CD4-positive, alpha-beta T cell (primary cell): ENCODE measurements at regions not wholly inside any gene's neighbourhood (a gene's known extent, or its start where the extent isn't known, plus 50 kb on each side); places are given as distances from the start of the nearest gene placed in this dataset.

Experiments used
- ATAC-seq: fragments of 200-7000 bp; cut with Tn5 transposase; one replicate; pipeline ENCODE4 v1.10.0; 2022; ENCODE audit warnings: mild to moderate bottlenecking; ENCODE audit not compliant: poor library complexity
- CTCF ChIA-PET: fragments of 350-600 bp; sonication (Branson Sonifier 250); formaldehyde crosslinking; loops from one replicate; lab custom pipeline; 2021; ENCODE audit warnings: antibody characterized with exemption, inconsistent platforms; lab: Charles Lee
- POLR2A ChIA-PET: fragments of 350-600 bp; sonication (Branson Sonifier 250); formaldehyde crosslinking; loops from one replicate; lab custom pipeline; 2021; ENCODE audit warnings: antibody characterized with exemption, inconsistent platforms; lab: Charles Lee
- DNase-seq, 14 experiments: peaks; one replicate each; pipeline ENCODE4 v3.0.0-alpha.2; 2013 to 2020; ENCODE audit warnings: mixed read lengths in 2 of 14
- H3K27ac ChIP-seq, 2 donors: one replicate each; pipeline versions ENCODE4 v1.5.1 to v1.7.0; 2013; ENCODE audit warnings: low read length in 2 of 2, low read depth in 1 of 2, mild to moderate bottlenecking in 1 of 2
- H3K27me3 ChIP-seq, 2 experiments: 1 replicate in 1 of 2; 2 replicates in 1 of 2; pipeline versions ENCODE4 v1.6.1 to v1.7.0; 2013; ENCODE audit warnings: low read length in 2 of 2, control low read depth in 1 of 2, mild to moderate bottlenecking in 1 of 2, moderate library complexity in 1 of 2; ENCODE audit not compliant: insufficient read depth in 2 of 2, control insufficient read depth in 1 of 2
- H3K36me3 ChIP-seq: one replicate; pipeline ENCODE4 v1.6.1; 2013; ENCODE audit warnings: low read length, control low read depth; ENCODE audit not compliant: insufficient read depth
- H3K4me1 ChIP-seq: one replicate; pipeline ENCODE4 v1.6.1; 2013; ENCODE audit warnings: low read length, control low read depth; ENCODE audit not compliant: insufficient read depth
- H3K4me3 ChIP-seq: one replicate; pipeline ENCODE4 v1.5.1; 2013; ENCODE audit warnings: mild to moderate bottlenecking, low read length, moderate library complexity
- H3K9me3 ChIP-seq, 2 experiments: 1 replicate in 1 of 2; 2 replicates in 1 of 2; pipeline versions ENCODE4 v1.6.1 to v1.7.0; 2013; ENCODE audit warnings: low read length in 2 of 2, mild to moderate bottlenecking in 2 of 2, control low read depth in 1 of 2, moderate library complexity in 1 of 2; ENCODE audit not compliant: control insufficient read depth in 1 of 2, insufficient read depth in 1 of 2
- H3K27ac Mint-ChIP-seq: one replicate; pipeline ENCODE4 v1.8.0; 2020; ENCODE audit warnings: mixed read lengths
- H3K27me3 Mint-ChIP-seq: one replicate; pipeline ENCODE4 v1.8.0; 2021; ENCODE audit warnings: mixed read lengths
- H3K36me3 Mint-ChIP-seq: one replicate; pipeline ENCODE4 v1.8.0; 2021; ENCODE audit warnings: low read depth, mixed read lengths
- H3K4me1 Mint-ChIP-seq: one replicate; pipeline ENCODE4 v1.8.0; 2021; ENCODE audit warnings: low read depth, mixed read lengths
- H3K4me3 Mint-ChIP-seq: one replicate; pipeline ENCODE4 v1.8.0; 2020; ENCODE audit warnings: mild to moderate bottlenecking, mixed read lengths
- H3K9me3 Mint-ChIP-seq: one replicate; pipeline ENCODE4 v1.8.0; 2020; ENCODE audit warnings: mixed read lengths
- CTCF ChIP-seq: fragments of 200-600 bp; IDR thresholded peaks from one replicate; pipeline ENCODE4 v1.8.0; 2022; ENCODE audit warnings: antibody characterized with exemption, mild to moderate bottlenecking
- intact Hi-C, 2 experiments: fragments of 100-400 bp; cut with DNase I in 1 of 2; cut with micrococcal nuclease in 1 of 2; formaldehyde crosslinking; loops; one replicate each; pipeline versions ENCODE4 v1.15.1 to v1.9.0; 2023 to 2025; cut with DNase I, micrococcal nuclease

GRCh38 chr14:76268700-76269099 lies 107.2 kb upstream of the ESRRB start:
- peaks cover 0 to 3% of the 10 kb centered on the region in 2 experiments for H3K9me3 ChIP-seq
- ATAC-seq (no peak), DNase-seq (no peak)
- H3K27ac Mint-ChIP-seq = no peak overlapping the region
- peaks cover 10% of the 10 kb centered on the region for H3K4me1 ChIP-seq
- no peaks in the 10 kb centered on the region for H3K36me3 ChIP-seq
- H3K27ac ChIP-seq = no peak overlapping the region
- no peak overlapping the region for H3K4me3 Mint-ChIP-seq
- no peaks in the 10 kb centered on the region for H3K4me1 Mint-ChIP-seq
- H3K4me3 ChIP-seq = no peak overlapping the region
- no peaks in the 10 kb centered on the region for H3K36me3 Mint-ChIP-seq
- POLR2A ChIA-PET = no interaction called here
- H3K27me3 Mint-ChIP-seq = peaks cover 19% of the 10 kb centered on the region
- H3K9me3 Mint-ChIP-seq = no peaks in the 10 kb centered on the region
- peaks cover 6 to 10% of the 10 kb centered on the region in 2 experiments for H3K27me3 ChIP-seq
- no peak for TF ChIP-seq CTCF
- intact Hi-C loops = no loop called here
- CTCF ChIA-PET = no interaction called here

GRCh38 chr14:76271041-76271755 lies 104.7 kb upstream of the ESRRB start:
- intact Hi-C loops = no loop called here
- Histone ChIP-seq H3K9me3 (no peaks in the 10 kb centered on the region), H3K4me3 (no peak overlapping the region), H3K36me3 (no peaks in the 10 kb centered on the region), H3K27me3 (peaks cover 6 to 10% of the 10 kb centered on the region in 2 experiments), H3K27ac (no peak overlapping the region), H3K4me1 (peaks cover 10% of the 10 kb centered on the region)
- DNase-seq (no peak), ATAC-seq (no peak)
- H3K9me3 Mint-ChIP-seq = no peaks in the 10 kb centered on the region
- no peaks in the 10 kb centered on the region for H3K36me3 Mint-ChIP-seq
- ChIA-PET CTCF (no interaction called here), POLR2A (no interaction called here)
- no peak overlapping the region for H3K4me3 Mint-ChIP-seq
- TF ChIP-seq CTCF = no peak
- H3K4me1 Mint-ChIP-seq = no peaks in the 10 kb centered on the region
- peaks cover 9% of the 10 kb centered on the region for H3K27me3 Mint-ChIP-seq
- H3K27ac Mint-ChIP-seq = no peak overlapping the region

GRCh38 chr14:76272349-76272748 lies 103.6 kb upstream of the ESRRB start:
- ChIA-PET POLR2A (no interaction called here), CTCF (no interaction called here)
- ATAC-seq (no peak), DNase-seq (no peak)
- Mint-ChIP-seq H3K9me3 (no peaks in the 10 kb centered on the region), H3K27ac (no peak overlapping the region), H3K4me1 (no peaks in the 10 kb centered on the region), H3K27me3 (peaks cover 6% of the 10 kb centered on the region), H3K36me3 (no peaks in the 10 kb centered on the region), H3K4me3 (no peak overlapping the region)
- Histone ChIP-seq H3K4me1 (peaks cover 6% of the 10 kb centered on the region), H3K27ac (no peak overlapping the region), H3K27me3 (peaks cover 4 to 10% of the 10 kb centered on the region in 2 experiments), H3K9me3 (no peaks in the 10 kb centered on the region), H3K36me3 (no peaks in the 10 kb centered on the region), H3K4me3 (no peak overlapping the region)
- intact Hi-C loops = no loop called here
- no peak for TF ChIP-seq CTCF
